H9 (cell line): ENCODE measurements at regions not wholly inside any gene's neighbourhood (a gene's known extent, or its start where the extent isn't known, plus 50 kb on each side); places are given as distances from the start of the nearest gene placed in this dataset.

Source experiments
- DNase-seq: peaks from one replicate; pipeline ENCODE4 v3.0.0-alpha.2; 2017
- H2AFZ ChIP-seq: one replicate; pipeline ENCODE4 v1.6.1; 2013; ENCODE audit warnings: mild to moderate bottlenecking, low read length, control low read depth, moderate library complexity
- H2AK5ac ChIP-seq: 2 replicates; pipeline ENCODE4 v1.6.1; 2013; ENCODE audit warnings: low read length, control low read depth, mixed read lengths; ENCODE audit not compliant: insufficient read length
- H2BK120ac ChIP-seq: one replicate; pipeline ENCODE4 v1.6.1; 2013; ENCODE audit warnings: low read depth, mild to moderate bottlenecking, low read length, control low read depth, inconsistent platforms; ENCODE audit not compliant: poor library complexity, severe bottlenecking
- H2BK12ac ChIP-seq: 2 replicates; pipeline ENCODE4 v1.6.1; 2013; ENCODE audit warnings: low read length, control low read depth, mixed read lengths, low read depth; ENCODE audit not compliant: insufficient read length
- H2BK15ac ChIP-seq: 2 replicates; pipeline ENCODE4 v1.6.1; 2013; ENCODE audit warnings: low read depth, low read length, control low read depth
- H2BK20ac ChIP-seq: one replicate; pipeline ENCODE4 v1.6.1; 2013; ENCODE audit warnings: low read depth, mild to moderate bottlenecking, low read length, control low read depth, inconsistent platforms; ENCODE audit not compliant: poor library complexity, severe bottlenecking
- H2BK5ac ChIP-seq: 2 replicates; pipeline ENCODE4 v1.6.1; 2013; ENCODE audit warnings: low read length, control low read depth, mixed read lengths; ENCODE audit not compliant: insufficient read length
- H3K14ac ChIP-seq: 2 replicates; pipeline ENCODE4 v1.6.1; 2013; ENCODE audit warnings: low read length, control low read depth; ENCODE audit not compliant: insufficient read depth
- H3K18ac ChIP-seq: 2 replicates; pipeline ENCODE4 v1.6.1; 2013; ENCODE audit warnings: low read depth, mild to moderate bottlenecking, mixed read lengths, low read length, control low read depth; ENCODE audit not compliant: insufficient read length
- H3K23ac ChIP-seq: 2 replicates; pipeline ENCODE4 v1.6.1; 2013; ENCODE audit warnings: low read length, control low read depth, mixed read lengths, low read depth; ENCODE audit not compliant: insufficient read length
- H3K23me2 ChIP-seq: 2 replicates; pipeline ENCODE4 v1.6.1; 2013; ENCODE audit warnings: low read depth, mild to moderate bottlenecking, mixed read lengths, low read length, control low read depth; ENCODE audit not compliant: insufficient read length, poor library complexity, severe bottlenecking
- H3K27ac ChIP-seq: 2 replicates; pipeline ENCODE4 v1.5.1; 2013; ENCODE audit warnings: low read length, control low read depth, mixed read lengths, low read depth; ENCODE audit not compliant: insufficient read length
- H3K27me3 ChIP-seq: 2 replicates; pipeline ENCODE4 v1.6.1; 2013; ENCODE audit warnings: low read length, control low read depth, inconsistent platforms; ENCODE audit not compliant: insufficient read depth
- H3K4ac ChIP-seq: 2 replicates; pipeline ENCODE4 v1.6.1; 2013; ENCODE audit warnings: low read depth, mild to moderate bottlenecking, control low read depth, inconsistent platforms, low read length, moderate library complexity
- H3K4me1 ChIP-seq: 2 replicates; pipeline ENCODE4 v1.6.1; 2013; ENCODE audit warnings: low read length, control low read depth, inconsistent platforms; ENCODE audit not compliant: insufficient read depth
- H3K4me2 ChIP-seq: 2 replicates; pipeline ENCODE4 v1.6.1; 2013; ENCODE audit warnings: low read length, control low read depth, mixed read lengths; ENCODE audit not compliant: insufficient read length, insufficient read depth
- H3K56ac ChIP-seq: 2 replicates; pipeline ENCODE4 v1.6.1; 2013; ENCODE audit warnings: low read depth, mild to moderate bottlenecking, mixed read lengths, low read length, control low read depth; ENCODE audit not compliant: insufficient read length
- H3K79me1 ChIP-seq: 2 replicates; pipeline ENCODE4 v1.6.1; 2013; ENCODE audit warnings: low read depth, mild to moderate bottlenecking, moderate library complexity, low read length, control low read depth, inconsistent platforms; ENCODE audit not compliant: insufficient read depth, poor library complexity, severe bottlenecking
- H3K79me2 ChIP-seq: 2 replicates; pipeline ENCODE4 v1.6.1; 2013; ENCODE audit warnings: low read length, control low read depth, inconsistent platforms; ENCODE audit not compliant: insufficient read depth
- H3K9ac ChIP-seq: 2 replicates; pipeline ENCODE4 v1.6.1; 2013; ENCODE audit warnings: low read length, control low read depth, mixed read lengths; ENCODE audit not compliant: insufficient read length; ENCODE audit errors: extremely low read depth
- H3K9me3 ChIP-seq: one replicate; pipeline ENCODE4 v1.6.1; 2013; ENCODE audit warnings: low read depth, low read length, inconsistent platforms; ENCODE audit not compliant: control insufficient read depth
- H3T11ph ChIP-seq: one replicate; pipeline ENCODE4 v1.6.1; 2013; ENCODE audit warnings: mild to moderate bottlenecking, low read length, control low read depth, inconsistent platforms
- H4K20me1 ChIP-seq: one replicate; pipeline ENCODE4 v1.6.1; 2013; ENCODE audit not compliant: control insufficient read depth, insufficient read length, insufficient read depth
- H4K5ac ChIP-seq: 2 replicates; pipeline ENCODE4 v1.6.1; 2013; ENCODE audit warnings: low read depth, mild to moderate bottlenecking, mixed read lengths, low read length, control low read depth; ENCODE audit not compliant: insufficient read length
- H4K8ac ChIP-seq: replicated peaks from 2 replicates; pipeline ENCODE4 v1.6.1; 2013; ENCODE audit warnings: low read length, control low read depth, mixed read lengths, low read depth; ENCODE audit not compliant: insufficient read length
- H4K91ac ChIP-seq: 2 replicates; pipeline ENCODE4 v1.6.1; 2013; ENCODE audit warnings: low read depth, mild to moderate bottlenecking, moderate library complexity, mixed read lengths, low read length, control low read depth; ENCODE audit not compliant: insufficient read length
- H3K27ac Mint-ChIP-seq, 3 experiments: 2 replicates in 2 of 3; 3 replicates in 1 of 3; pipeline ENCODE4 v1.8.0; 2020 to 2021; ENCODE audit warnings: mixed read lengths in 3 of 3, mild to moderate bottlenecking in 1 of 3, moderate library complexity in 1 of 3
- H3K27me3 Mint-ChIP-seq: 2 replicates; pipeline ENCODE4 v1.8.0; 2021; ENCODE audit warnings: low read depth, mild to moderate bottlenecking, moderate library complexity, mixed read lengths
- H3K36me3 Mint-ChIP-seq, 3 experiments: 2 replicates in 2 of 3; 3 replicates in 1 of 3; pipeline ENCODE4 v1.8.0; 2020 to 2021; ENCODE audit warnings: low read depth in 3 of 3, mixed read lengths in 3 of 3; ENCODE audit not compliant: insufficient read depth in 1 of 3
- H3K4me1 Mint-ChIP-seq, 2 experiments: 2 replicates each; pipeline ENCODE4 v1.8.0; 2020; ENCODE audit warnings: mixed read lengths in 2 of 2
- H3K4me3 Mint-ChIP-seq, 2 experiments: 2 replicates in 1 of 2; 3 replicates in 1 of 2; pipeline ENCODE4 v1.8.0; 2020 to 2021; ENCODE audit warnings: mild to moderate bottlenecking in 2 of 2, mixed read lengths in 2 of 2, moderate library complexity in 1 of 2
- H3K9me3 Mint-ChIP-seq, 2 experiments: 2 replicates in 1 of 2; 3 replicates in 1 of 2; pipeline ENCODE4 v1.8.0; 2020; ENCODE audit warnings: mild to moderate bottlenecking in 2 of 2, mixed read lengths in 2 of 2, moderate library complexity in 1 of 2
- WGBS: extraction: QIAGEN DNeasy Blood & Tissue Kit; methylation state at CpG from one replicate; pipeline ENCODE4 v1.1.7; 2013; ENCODE audit warnings: missing lambda C conversion rate, low lambda C conversion rate, mixed read lengths; ENCODE audit not compliant: insufficient read length; ENCODE audit errors: extremely low coverage; 5-methylcytosine and 5-hydroxymethylcytosine counted together
- TF ChIP-seq, protein P1 (sequence below): fragments of 200-600 bp; sonication (generic); conservative IDR thresholded peaks from 3 replicates; pipeline ENCODE4 v1.8.0; 2021; ENCODE audit warnings: antibody characterized with exemption, mild to moderate bottlenecking

GRCh38 chr9:86641970-86642369, 287.8 kb upstream of the TUT7 start:
- H3K4me2 ChIP-seq: no peak overlapping the region
- H3K23ac ChIP-seq: no peak overlapping the region
- H3K14ac ChIP-seq: no peak overlapping the region
- H2AK5ac ChIP-seq: no peak overlapping the region
- H4K20me1 ChIP-seq: no peaks in the 10 kb centered on the region
- H3K27me3 ChIP-seq: no peaks in the 10 kb centered on the region
- H3K9me3 ChIP-seq: no peaks in the 10 kb centered on the region
- Mint-ChIP-seq H3K36me3 (no peaks in the 10 kb centered on the region), H3K9me3 (no peaks in the 10 kb centered on the region), H3K27ac (no peak overlapping the region), H3K4me3 (no peak overlapping the region), H3K27me3 (peaks cover 1% of the 10 kb centered on the region; the same call in 1 of the 2 replicates), H3K4me1 (peaks cover 26 to 35% of the 10 kb centered on the region in 2 experiments)
- H2BK120ac ChIP-seq: no peak overlapping the region
- no peak overlapping the region for H2BK5ac ChIP-seq
- no peak overlapping the region for H4K8ac ChIP-seq
- H3K27ac ChIP-seq: no peak overlapping the region
- no peak overlapping the region for H3K4ac ChIP-seq
- H3K79me1 ChIP-seq: no peaks in the 10 kb centered on the region
- no peak overlapping the region for H4K91ac ChIP-seq
- H3T11ph ChIP-seq: no peak overlapping the region
- H2BK15ac ChIP-seq: no peak overlapping the region
- H4K5ac ChIP-seq: no peak overlapping the region
- H2BK20ac ChIP-seq: no peak overlapping the region
- H3K9ac ChIP-seq: no peak overlapping the region
- no peak overlapping the region for H2AFZ ChIP-seq
- H2BK12ac ChIP-seq: no peak overlapping the region
- no CpG with 5 or more reads among the region's 3 CpGs for WGBS
- TF ChIP-seq, protein P1, sequence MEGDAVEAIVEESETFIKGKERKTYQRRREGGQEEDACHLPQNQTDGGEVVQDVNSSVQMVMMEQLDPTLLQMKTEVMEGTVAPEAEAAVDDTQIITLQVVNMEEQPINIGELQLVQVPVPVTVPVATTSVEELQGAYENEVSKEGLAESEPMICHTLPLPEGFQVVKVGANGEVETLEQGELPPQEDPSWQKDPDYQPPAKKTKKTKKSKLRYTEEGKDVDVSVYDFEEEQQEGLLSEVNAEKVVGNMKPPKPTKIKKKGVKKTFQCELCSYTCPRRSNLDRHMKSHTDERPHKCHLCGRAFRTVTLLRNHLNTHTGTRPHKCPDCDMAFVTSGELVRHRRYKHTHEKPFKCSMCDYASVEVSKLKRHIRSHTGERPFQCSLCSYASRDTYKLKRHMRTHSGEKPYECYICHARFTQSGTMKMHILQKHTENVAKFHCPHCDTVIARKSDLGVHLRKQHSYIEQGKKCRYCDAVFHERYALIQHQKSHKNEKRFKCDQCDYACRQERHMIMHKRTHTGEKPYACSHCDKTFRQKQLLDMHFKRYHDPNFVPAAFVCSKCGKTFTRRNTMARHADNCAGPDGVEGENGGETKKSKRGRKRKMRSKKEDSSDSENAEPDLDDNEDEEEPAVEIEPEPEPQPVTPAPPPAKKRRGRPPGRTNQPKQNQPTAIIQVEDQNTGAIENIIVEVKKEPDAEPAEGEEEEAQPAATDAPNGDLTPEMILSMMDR: no peak
- H3K18ac ChIP-seq: no peak overlapping the region
- no peaks in the 10 kb centered on the region for H3K79me2 ChIP-seq
- no peak overlapping the region for H3K56ac ChIP-seq
- DNase-seq: no peak
- peaks cover 3% of the 10 kb centered on the region; the same call in 1 of the 2 replicates for H3K4me1 ChIP-seq
- H3K23me2 ChIP-seq: no peaks in the 10 kb centered on the region
